ENCODE measurements at regions not wholly inside any gene's neighbourhood (a gene's known extent, or its start where the extent isn't known, plus 50 kb on each side); places are given as distances from the start of the nearest gene placed in this dataset.
A peak's percentile ranks its signal among the peaks of the same experiment; 100 is the strongest.

DNA sequence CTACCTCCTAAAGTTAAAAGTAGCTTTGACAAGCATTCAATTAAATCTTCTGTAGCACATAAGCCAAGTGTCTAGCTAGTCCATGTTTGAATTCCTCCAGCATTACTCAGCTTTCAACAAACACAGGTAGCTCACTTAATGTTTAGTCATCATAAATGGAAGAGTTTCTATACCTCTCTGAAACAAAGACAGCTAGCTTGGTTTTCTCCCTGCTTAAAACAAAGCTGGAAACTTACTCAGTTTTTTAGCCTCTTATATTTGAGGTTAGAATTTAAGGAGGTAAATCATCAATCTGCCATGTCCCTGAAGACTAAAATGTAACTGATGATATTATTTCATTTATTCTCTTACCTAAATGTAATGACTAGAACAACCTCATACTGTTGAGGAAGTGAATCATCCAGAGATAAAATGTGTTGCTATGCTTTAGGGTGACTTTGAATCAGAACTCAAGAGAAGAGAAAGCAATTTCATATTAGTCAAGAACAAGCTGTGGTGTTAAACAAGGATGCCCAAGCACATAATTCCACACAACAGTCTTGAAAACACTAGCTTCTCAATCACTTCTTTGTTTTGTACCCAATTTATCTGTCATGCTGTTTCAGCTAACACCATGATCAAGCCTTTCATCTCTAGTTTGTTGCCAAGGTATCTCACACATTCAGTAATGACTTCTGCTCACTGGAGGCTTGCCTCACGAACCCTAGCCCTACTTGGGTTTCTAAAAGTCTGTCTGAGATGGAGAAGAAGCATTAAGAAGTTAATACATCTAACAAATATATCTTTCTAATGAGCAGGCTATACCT is 251.9 kb downstream of the EPM2A start:
- Histone ChIP-seq H3K4me2 (ENCODE audit: insufficient read depth in 1 of 2, low read depth in 2 of 2, low read length in 2 of 2) (no peak overlapping the region), H4K20me1 (replicated peaks in 1 of 2; ENCODE audit: control insufficient read depth in 1 of 2, insufficient read depth in 2 of 2, low read length in 2 of 2) (no peaks in the 10 kb centered on the region), H3K36me3 (ENCODE audit: control insufficient read depth in 2 of 4, insufficient read depth in 4 of 4, low read length in 3 of 4) (no peaks in the 10 kb centered on the region), H3K9me3 (ENCODE audit: insufficient read depth in 2 of 2, low read depth in 1 of 2, low read length in 1 of 2) (no peaks in the 10 kb centered on the region), H2BK15ac (ENCODE audit: low read length) (no peak overlapping the region), H3K23ac (ENCODE audit: insufficient read length) (no peak overlapping the region), H3K4me3 (ENCODE audit: extremely low read depth in 1 of 4, insufficient read depth in 2 of 4, low read depth in 3 of 4, low read length in 4 of 4) (no peak overlapping the region), H3K27me3 (replicated peaks in 1 of 4; ENCODE audit: control insufficient read depth in 3 of 4, extremely low read depth in 1 of 4, insufficient read depth in 3 of 4, low read length in 3 of 4) (no peaks in the 10 kb centered on the region), H2BK5ac (ENCODE audit: low read depth, low read length) (no peak overlapping the region), H4K5ac (ENCODE audit: insufficient read length, low read depth, low read length) (no peak overlapping the region), H3K79me1 (ENCODE audit: low read depth, low read length) (no peaks in the 10 kb centered on the region), H3K9ac (replicated peaks in 1 of 4; ENCODE audit: extremely low read depth in 1 of 4, low read depth in 3 of 4, low read length in 3 of 4) (no peak overlapping the region), H2BK120ac (replicated peaks; ENCODE audit: low read depth, low read length) (no peak overlapping the region), H3K4ac (replicated peaks; ENCODE audit: insufficient read length, low read depth, low read length) (no peak overlapping the region), H3K18ac (ENCODE audit: extremely low read depth, low read length) (no peak overlapping the region), H2BK20ac (ENCODE audit: low read length) (no peak overlapping the region), H3K23me2 (ENCODE audit: low read depth, low read length) (no peaks in the 10 kb centered on the region), H3K79me2 (ENCODE audit: control insufficient read depth in 1 of 2, insufficient read depth in 2 of 2, low read length in 2 of 2) (no peaks in the 10 kb centered on the region), H2AFZ (ENCODE audit: low read length) (0 out of 2 replicates have a peak overlapping the region, but pooled peaks have one; percentile 38), H2AK5ac (ENCODE audit: low read depth, low read length) (no peak overlapping the region), H3K27ac (ENCODE audit: low read depth, low read length) (no peak overlapping the region), H3K14ac (ENCODE audit: insufficient read length) (no peak overlapping the region), H3K56ac (replicated peaks; ENCODE audit: insufficient read length, low read depth, low read length) (no peak overlapping the region), H4K91ac (replicated peaks; ENCODE audit: insufficient read length, low read length) (no peak overlapping the region), H4K8ac (ENCODE audit: extremely low read depth, insufficient read depth, low read length) (no peak overlapping the region), H3K4me1 (replicated peaks in 1 of 4; ENCODE audit: control insufficient read depth in 3 of 4, insufficient read depth in 4 of 4, low read length in 3 of 4) (no peaks in the 10 kb centered on the region), H2BK12ac (ENCODE audit: low read depth, low read length) (no peak overlapping the region)
- WGBS, 2 experiments (ENCODE audit: extremely low coverage in 1 of 2, insufficient coverage in 1 of 2, insufficient read length in 1 of 2, insufficient replicate concordance in 2 of 2, low coverage in 1 of 2, low lambda C conversion rate in 2 of 2, missing lambda C conversion rate in 1 of 2): 86% methylated on average over 1 of the region's 1 CpG; no CpG with 5 or more reads in 1 of the 2 experiments
- DNase-seq (ENCODE audit: low read depth in 1 of 2, low spot score in 2 of 2) (no peak), FAIRE-seq (no peak)
- POLR2A ChIA-PET (ENCODE audit: partially characterized antibody): no interaction called here
- CTCF ChIA-PET (ENCODE audit: partially characterized antibody): interaction anchor here (0.6 to 2.0 kb wide), 5 partner anchors 9 to 34 kb away, joined by 3 to 10 read pairs (median 4); no protein-coding TSS in a partner anchor
- TF ChIP-seq KDM1A (IDR thresholded peaks at IDR 0.05; ENCODE audit: borderline replicate concordance, low read length) (no peak), SP2 (IDR thresholded peaks at IDR 0.05; ENCODE audit: low read length) (no peak), RNF2 (IDR thresholded peaks at IDR 0.05; ENCODE audit: borderline replicate concordance, low read depth, low read length, missing control alignments, poor library complexity, severe bottlenecking) (no peak)

Measured in H1 (cell line).